Effector memory CD8-positive, alpha-beta T cell (primary cell): ENCODE measurements at regions not wholly inside any gene's neighbourhood (a gene's known extent, or its start where the extent isn't known, plus 50 kb on each side); places are given as distances from the start of the nearest gene placed in this dataset.

Experiments
- ATAC-seq: fragments of 150-1000 bp; cut with Tn5 transposase; replicated peaks from 2 replicates; pipeline ENCODE4 v1.10.0; 2021; ENCODE audit warnings: mild to moderate bottlenecking, moderate library complexity
- DNase-seq, 3 experiments: peaks; one replicate each; pipeline ENCODE4 v3.0.0; 2021
- H3K27ac Mint-ChIP-seq, 2 donors: one replicate each; pipeline ENCODE4 v1.8.0; 2022; ENCODE audit warnings: mild to moderate bottlenecking in 2 of 2, mixed read lengths in 2 of 2, moderate library complexity in 2 of 2
- H3K27me3 Mint-ChIP-seq, 2 donors: one replicate each; pipeline ENCODE4 v1.8.0; 2022; ENCODE audit warnings: mixed read lengths in 2 of 2
- H3K36me3 Mint-ChIP-seq: one replicate; pipeline ENCODE4 v1.8.0; 2022; ENCODE audit warnings: mild to moderate bottlenecking, moderate library complexity, mixed read lengths; ENCODE audit not compliant: insufficient read depth
- H3K4me1 Mint-ChIP-seq, 2 donors: one replicate each; pipeline ENCODE4 v1.8.0; 2022; ENCODE audit warnings: low read depth in 2 of 2, mixed read lengths in 2 of 2
- H3K4me3 Mint-ChIP-seq, 2 donors: one replicate each; pipeline ENCODE4 v1.8.0; 2022; ENCODE audit warnings: mild to moderate bottlenecking in 2 of 2, mixed read lengths in 2 of 2, moderate library complexity in 2 of 2
- H3K9me3 Mint-ChIP-seq, 2 donors: one replicate each; pipeline ENCODE4 v1.8.0; 2022; ENCODE audit warnings: mixed read lengths in 2 of 2

DNA sequence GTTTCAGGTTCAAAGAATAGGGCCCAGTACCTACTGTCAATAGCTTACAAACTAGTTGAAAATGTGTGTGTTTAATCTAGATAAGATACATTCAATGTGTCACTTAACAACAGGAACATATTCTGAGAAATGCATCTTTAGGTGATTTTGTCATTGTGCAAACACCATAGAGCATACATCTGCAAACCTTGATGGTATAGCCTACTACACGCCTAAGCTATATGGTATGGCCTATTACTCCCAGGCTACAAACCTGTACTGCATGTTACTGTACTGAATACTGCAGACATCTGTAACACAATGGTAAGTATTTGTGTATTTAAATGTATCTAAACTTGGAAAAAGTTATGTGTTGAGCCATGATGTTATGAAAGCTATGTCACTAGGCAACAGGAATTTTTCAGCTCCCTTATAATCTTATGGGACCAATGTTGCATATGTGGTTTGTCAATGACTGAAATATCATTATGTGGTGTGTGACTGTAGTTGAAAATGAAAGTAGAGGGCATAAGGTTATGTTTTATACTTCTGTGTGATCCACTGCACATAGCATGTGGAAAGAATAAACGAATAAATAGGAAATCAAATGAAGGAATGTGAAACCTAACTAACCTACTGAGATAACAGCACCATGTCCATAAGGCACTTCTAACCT lies 129.0 kb upstream of the CAMK1G start:
- Mint-ChIP-seq H3K4me1 (no peaks in the 10 kb centered on the region), H3K27me3 (peaks cover 57 to 61% of the 10 kb centered on the region in 2 donors), H3K9me3 (no peaks in the 10 kb centered on the region), H3K4me3 (no peak overlapping the region), H3K36me3 (no peaks in the 10 kb centered on the region), H3K27ac (no peak overlapping the region)
- ATAC-seq (no peak), DNase-seq (no peak)

DNA sequence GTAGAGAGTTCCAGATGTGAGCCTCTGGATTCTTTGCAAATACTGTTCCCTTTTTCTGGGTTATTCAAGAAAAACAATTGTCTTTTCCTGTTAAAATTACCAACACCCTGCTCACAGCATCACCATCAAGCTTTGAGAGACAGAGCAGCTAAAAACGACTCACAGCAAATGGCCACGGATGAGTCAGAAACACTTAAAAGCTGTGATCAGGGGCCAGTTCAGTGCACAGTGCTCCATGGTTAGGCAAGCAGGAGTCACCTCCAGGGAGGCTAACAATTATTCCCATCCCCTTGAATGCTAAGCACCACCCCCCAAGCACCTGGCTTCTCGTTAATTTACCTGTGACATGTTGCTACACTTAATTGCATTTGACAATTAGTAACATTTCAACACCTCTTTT lies 128.4 kb upstream of the CAMK1G start:
- no peak for ATAC-seq
- H3K27me3 Mint-ChIP-seq = peaks cover 56 to 63% of the 10 kb centered on the region in 2 donors

DNA sequence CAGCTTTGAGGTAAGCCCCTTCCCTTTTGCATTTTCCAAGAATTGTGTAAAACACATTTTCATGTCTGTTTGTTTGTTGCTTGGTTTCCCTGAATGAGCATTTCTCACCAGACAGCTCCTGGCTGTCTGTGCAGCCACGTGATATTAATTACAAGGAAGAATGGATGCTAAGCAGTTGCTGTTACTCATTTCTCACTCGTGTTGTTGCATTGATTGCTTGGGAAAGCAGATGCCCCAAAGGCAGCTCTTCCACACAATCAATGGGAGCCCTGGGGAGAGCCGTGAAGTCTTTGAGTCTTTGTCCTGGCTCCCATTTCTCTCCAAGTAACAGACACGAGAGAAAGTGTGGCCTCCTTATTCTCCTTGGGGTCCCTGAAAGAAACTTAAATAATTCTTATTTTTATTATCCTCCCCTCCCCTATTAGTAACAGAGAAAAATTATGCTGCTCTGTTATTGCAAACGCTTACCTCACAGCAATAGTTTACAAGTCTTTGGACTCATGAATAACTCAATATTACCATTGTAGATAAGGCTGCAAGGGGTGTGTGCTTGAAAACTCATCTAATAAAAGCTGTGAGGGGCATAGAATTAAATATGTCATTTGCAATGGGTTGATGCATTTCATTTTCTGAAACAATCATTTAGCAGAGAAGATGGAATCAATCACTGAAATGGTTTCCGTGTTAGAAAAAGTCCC lies 127.7 kb upstream of the CAMK1G start:
- H3K27ac Mint-ChIP-seq = no peak overlapping the region
- DNase-seq = no peak
- no peaks in the 10 kb centered on the region for H3K9me3 Mint-ChIP-seq
- no peak overlapping the region for H3K4me3 Mint-ChIP-seq
- peaks cover 56 to 63% of the 10 kb centered on the region in 2 donors for H3K27me3 Mint-ChIP-seq
- H3K4me1 Mint-ChIP-seq = no peaks in the 10 kb centered on the region
- no peaks in the 10 kb centered on the region for H3K36me3 Mint-ChIP-seq
- ATAC-seq = no peak

More for the DNA sequence above, 128.4 kb upstream of the CAMK1G start:
- H3K36me3 Mint-ChIP-seq = no peaks in the 10 kb centered on the region
- no peak for DNase-seq
- H3K4me1 Mint-ChIP-seq = no peaks in the 10 kb centered on the region
- H3K4me3 Mint-ChIP-seq = no peak overlapping the region
- H3K9me3 Mint-ChIP-seq = no peaks in the 10 kb centered on the region
- H3K27ac Mint-ChIP-seq = no peak overlapping the region

DNA sequence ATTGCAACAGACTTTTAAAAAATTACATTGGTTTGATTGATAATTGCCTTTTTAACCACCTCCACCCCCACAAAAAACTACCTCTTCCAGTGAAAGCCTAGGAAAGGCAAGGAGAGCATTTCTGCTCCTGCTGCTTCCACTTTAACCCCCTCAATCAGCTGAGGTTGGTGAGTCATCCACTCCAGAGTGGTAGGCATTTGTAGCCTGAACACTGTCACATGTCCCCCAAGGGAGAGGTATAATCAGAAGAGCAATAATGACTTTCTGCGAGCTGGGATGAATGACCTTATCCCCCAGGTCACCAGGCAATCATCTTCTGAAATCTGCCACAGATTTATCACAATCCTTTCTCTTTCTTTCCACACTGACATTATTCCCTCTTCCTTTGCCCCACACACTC lies 126.6 kb upstream of the CAMK1G start:
- no peaks in the 10 kb centered on the region for H3K4me1 Mint-ChIP-seq
- H3K4me3 Mint-ChIP-seq = no peak overlapping the region
- H3K36me3 Mint-ChIP-seq = no peaks in the 10 kb centered on the region
- no peak overlapping the region for H3K27ac Mint-ChIP-seq
- H3K27me3 Mint-ChIP-seq = peaks cover 46 to 58% of the 10 kb centered on the region in 2 donors
- no peak for ATAC-seq
- peaks cover 0 to under 1% of the 10 kb centered on the region in 2 donors for H3K9me3 Mint-ChIP-seq
- no peak for DNase-seq

DNA sequence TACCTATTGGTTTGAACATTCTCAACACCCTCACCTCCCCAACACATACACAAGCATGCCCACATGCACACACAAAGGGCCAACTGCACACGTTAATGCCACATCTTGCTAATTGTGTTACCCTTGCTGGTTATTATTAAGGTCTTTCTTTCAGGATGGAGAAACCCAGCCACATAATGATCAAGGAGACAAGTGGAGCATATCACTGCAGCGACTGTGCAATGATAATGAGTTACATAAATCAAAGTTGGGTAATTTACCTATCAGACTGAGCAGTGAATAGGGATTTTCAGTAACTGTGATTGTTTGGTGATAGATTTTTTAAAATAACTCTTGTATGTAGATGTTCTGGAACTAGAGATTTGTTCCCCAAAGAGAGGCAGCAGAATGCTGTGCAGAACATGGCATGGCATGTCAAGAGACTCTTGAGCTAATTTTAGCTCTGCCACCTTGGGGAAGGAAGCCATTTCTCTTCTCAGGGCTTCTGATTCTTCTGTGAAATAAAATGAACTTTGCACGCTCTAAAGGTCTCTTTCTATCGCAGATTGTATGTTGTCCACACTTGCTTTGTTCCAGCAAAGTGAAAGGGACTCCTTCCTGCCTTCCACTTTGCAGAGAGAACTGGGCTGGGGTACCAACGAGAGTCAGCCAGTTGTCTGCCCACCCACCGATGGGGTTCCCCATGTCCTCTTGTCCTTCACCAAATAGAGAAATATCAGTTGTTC lies 126.0 kb upstream of the CAMK1G start:
- Mint-ChIP-seq H3K27me3 (peaks cover 40 to 54% of the 10 kb centered on the region in 2 donors), H3K9me3 (peaks cover 0 to 2% of the 10 kb centered on the region in 2 donors)

DNA sequence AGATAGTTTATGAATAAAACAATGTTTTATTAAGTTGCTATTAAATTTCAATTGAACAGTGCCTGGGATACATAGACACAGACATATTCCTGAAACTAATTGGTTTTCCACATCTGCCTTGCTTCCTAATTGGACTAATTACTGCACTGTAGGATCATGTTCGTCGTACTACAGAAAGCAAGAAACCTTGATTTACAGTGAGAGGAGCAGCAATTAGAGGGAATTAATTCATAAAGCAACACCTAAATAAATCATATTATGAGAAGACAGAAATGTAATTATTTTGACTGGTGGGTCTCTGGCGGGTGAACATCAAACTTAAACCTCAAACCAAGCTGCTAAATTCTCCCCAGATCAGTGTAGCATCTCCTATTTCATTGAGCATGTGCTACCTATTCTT lies 124.6 kb upstream of the CAMK1G start:
- Mint-ChIP-seq H3K4me1 (no peaks in the 10 kb centered on the region), H3K27me3 (peaks cover 35 to 45% of the 10 kb centered on the region in 2 donors), H3K4me3 (no peak overlapping the region), H3K27ac (no peak overlapping the region), H3K36me3 (no peaks in the 10 kb centered on the region), H3K9me3 (peaks cover 0 to 2% of the 10 kb centered on the region in 2 donors)
- ATAC-seq (no peak), DNase-seq (no peak)

More for the DNA sequence above, 126.0 kb upstream of the CAMK1G start:
- Mint-ChIP-seq H3K4me1 (no peaks in the 10 kb centered on the region), H3K36me3 (no peaks in the 10 kb centered on the region), H3K27ac (no peak overlapping the region), H3K4me3 (no peak overlapping the region)
- DNase-seq (no peak), ATAC-seq (no peak)

DNA sequence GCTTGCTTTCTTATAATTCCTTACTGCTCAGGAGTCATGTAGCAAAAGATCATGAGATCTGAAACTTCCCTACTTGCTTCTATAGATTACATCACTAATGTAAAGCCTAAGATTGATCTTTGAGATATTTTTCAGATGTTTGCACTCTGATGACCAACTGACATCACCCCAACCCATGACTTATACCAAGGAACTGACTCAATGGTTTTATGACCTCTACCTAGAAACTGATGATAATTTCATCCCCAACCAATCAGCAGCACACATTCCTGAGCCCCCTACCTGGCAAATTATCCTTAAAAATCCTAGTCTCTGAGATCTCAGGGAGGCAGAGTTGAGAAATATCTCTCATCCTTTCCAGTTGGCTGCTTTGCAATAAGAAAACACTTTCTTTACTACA lies 122.3 kb upstream of the CAMK1G start:
- no peak for ATAC-seq
- H3K4me1 Mint-ChIP-seq = no peaks in the 10 kb centered on the region
- H3K27ac Mint-ChIP-seq = no peak overlapping the region
- no peak for DNase-seq
- no peak overlapping the region for H3K4me3 Mint-ChIP-seq
- peaks cover 0 to 2% of the 10 kb centered on the region in 2 donors for H3K9me3 Mint-ChIP-seq
- H3K36me3 Mint-ChIP-seq = no peaks in the 10 kb centered on the region
- peaks cover 43% of the 10 kb centered on the region in 2 donors for H3K27me3 Mint-ChIP-seq

DNA sequence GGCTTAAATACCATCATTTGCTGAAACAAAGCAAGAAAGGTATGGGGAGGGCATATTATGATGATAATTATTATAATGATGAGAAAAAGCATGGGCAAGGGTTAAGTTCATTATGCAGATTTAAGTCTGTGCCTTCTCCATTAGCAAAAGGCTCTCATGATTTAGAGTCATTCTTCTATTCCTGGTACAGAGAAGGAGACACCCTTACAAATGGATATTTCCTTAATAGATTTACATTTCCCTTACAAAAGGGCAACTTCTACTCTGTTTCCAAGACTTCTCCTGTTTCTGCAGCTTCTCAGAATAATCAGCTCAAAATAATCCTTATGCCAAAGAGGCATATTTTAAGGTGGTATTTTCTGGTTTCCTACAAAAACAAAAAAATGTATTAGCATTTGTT lies 121.1 kb upstream of the CAMK1G start:
- H3K27me3 Mint-ChIP-seq = peaks cover 36 to 43% of the 10 kb centered on the region in 2 donors
- no peak overlapping the region for H3K4me3 Mint-ChIP-seq
- no peaks in the 10 kb centered on the region for H3K4me1 Mint-ChIP-seq
- no peaks in the 10 kb centered on the region for H3K36me3 Mint-ChIP-seq
- H3K9me3 Mint-ChIP-seq = peaks cover 0 to 2% of the 10 kb centered on the region in 2 donors
- ATAC-seq = no peak
- H3K27ac Mint-ChIP-seq = no peak overlapping the region
- no peak for DNase-seq

DNA sequence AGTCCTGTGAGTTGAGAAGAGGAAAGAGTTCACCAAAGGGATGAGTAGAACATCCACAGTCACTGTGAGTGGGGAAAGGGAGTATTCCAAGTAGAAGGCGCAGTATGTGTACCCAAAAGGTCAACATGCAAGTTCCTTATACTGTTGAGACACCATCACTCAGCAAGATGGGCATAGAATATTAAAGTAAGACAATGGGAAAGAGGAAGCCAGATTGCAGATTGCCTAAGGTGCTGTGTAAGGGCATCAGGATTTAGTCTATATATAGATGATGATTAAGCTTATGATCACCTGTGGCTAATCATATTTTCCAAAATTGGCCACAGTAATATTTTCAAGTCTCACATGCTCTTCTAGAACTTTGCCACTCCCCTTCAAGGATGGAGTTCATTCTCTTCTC lies 120.1 kb upstream of the CAMK1G start:
- peaks cover 0 to 2% of the 10 kb centered on the region in 2 donors for H3K9me3 Mint-ChIP-seq
- H3K27me3 Mint-ChIP-seq = peaks cover 28 to 35% of the 10 kb centered on the region in 2 donors
- no peaks in the 10 kb centered on the region for H3K36me3 Mint-ChIP-seq
- no peak overlapping the region for H3K27ac Mint-ChIP-seq
- DNase-seq = no peak
- H3K4me1 Mint-ChIP-seq = no peaks in the 10 kb centered on the region
- H3K4me3 Mint-ChIP-seq = no peak overlapping the region
- ATAC-seq = no peak

DNA sequence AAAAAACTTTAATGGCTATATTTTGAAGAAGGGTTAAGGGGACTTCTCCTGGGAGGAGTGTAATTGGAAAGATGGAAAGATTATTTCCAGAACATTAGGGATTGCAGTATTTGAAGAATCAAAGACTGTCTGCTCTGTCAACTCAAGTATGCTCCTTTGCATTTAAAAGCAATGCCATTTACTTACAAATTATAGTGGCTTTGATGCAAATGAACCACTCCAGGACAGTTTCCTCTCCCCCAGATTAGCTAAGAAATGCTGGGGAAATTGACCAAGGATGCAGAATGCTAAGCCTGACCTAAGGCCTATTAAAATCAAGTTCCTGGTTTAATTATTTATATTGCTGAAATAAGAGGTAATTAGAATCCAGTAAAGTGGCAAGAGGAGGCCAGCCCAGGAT lies 110.5 kb upstream of the CAMK1G start:
- peaks cover 0 to 3% of the 10 kb centered on the region in 2 donors for H3K9me3 Mint-ChIP-seq
- H3K4me3 Mint-ChIP-seq = no peak overlapping the region
- H3K4me1 Mint-ChIP-seq = no peaks in the 10 kb centered on the region
- no peaks in the 10 kb centered on the region for H3K36me3 Mint-ChIP-seq
- ATAC-seq = no peak
- H3K27ac Mint-ChIP-seq = no peak overlapping the region
- no peak for DNase-seq
- H3K27me3 Mint-ChIP-seq = peaks cover 16 to 24% of the 10 kb centered on the region in 2 donors

DNA sequence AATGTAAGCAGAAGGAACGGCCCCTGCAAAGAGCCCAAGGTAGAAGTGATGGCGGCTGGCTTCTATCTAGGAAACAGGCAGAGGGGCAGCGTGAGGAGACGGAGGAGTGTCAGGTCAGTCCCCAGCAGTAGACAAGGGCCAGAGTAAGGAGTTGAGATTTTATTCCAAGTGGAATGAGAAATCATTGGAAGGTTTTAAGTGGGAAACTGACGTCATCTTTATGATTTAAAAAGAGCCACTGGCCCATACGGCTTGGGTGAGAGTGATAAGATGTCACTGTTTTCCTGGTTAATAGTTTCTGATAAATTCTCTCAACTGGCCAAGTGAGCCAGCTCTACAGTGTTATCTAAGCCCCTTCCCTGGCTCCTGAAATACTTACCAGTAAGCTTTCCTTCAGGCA lies 103.2 kb upstream of the CAMK1G start:
- no peaks in the 10 kb centered on the region for H3K36me3 Mint-ChIP-seq
- H3K9me3 Mint-ChIP-seq = no peaks in the 10 kb centered on the region
- ATAC-seq = no peak

DNA sequence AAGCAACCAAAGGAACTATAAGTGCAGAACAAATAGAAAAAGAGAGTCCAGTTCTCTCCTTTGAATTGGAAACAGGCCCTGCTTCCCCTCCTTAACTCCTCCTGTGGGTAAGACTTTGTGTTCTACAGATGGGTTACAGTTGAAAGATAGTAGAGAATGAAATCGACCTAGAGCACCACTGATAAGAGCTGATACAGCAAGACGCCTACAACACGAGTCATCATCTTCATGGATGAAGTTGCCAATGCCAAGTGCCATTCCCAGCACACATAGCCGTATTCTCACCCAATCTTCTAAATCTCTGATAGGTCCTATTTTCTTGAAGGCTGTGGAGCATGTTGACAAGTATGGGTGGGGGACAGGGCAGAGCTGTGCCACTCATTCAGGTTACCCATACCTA lies 99.8 kb upstream of the CAMK1G start:
- no peak for ATAC-seq
- Mint-ChIP-seq H3K27me3 (peaks cover 9% of the 10 kb centered on the region in 2 donors), H3K4me3 (no peak overlapping the region), H3K9me3 (no peaks in the 10 kb centered on the region), H3K36me3 (no peaks in the 10 kb centered on the region), H3K4me1 (peaks cover 0 to 2% of the 10 kb centered on the region in 2 donors), H3K27ac (no peak overlapping the region)
- no peak for DNase-seq

More for the DNA sequence above, 103.2 kb upstream of the CAMK1G start:
- no peak for DNase-seq
- no peaks in the 10 kb centered on the region for H3K4me1 Mint-ChIP-seq
- no peak overlapping the region for H3K27ac Mint-ChIP-seq
- peaks cover 8 to 16% of the 10 kb centered on the region in 2 donors for H3K27me3 Mint-ChIP-seq
- no peak overlapping the region for H3K4me3 Mint-ChIP-seq

DNA sequence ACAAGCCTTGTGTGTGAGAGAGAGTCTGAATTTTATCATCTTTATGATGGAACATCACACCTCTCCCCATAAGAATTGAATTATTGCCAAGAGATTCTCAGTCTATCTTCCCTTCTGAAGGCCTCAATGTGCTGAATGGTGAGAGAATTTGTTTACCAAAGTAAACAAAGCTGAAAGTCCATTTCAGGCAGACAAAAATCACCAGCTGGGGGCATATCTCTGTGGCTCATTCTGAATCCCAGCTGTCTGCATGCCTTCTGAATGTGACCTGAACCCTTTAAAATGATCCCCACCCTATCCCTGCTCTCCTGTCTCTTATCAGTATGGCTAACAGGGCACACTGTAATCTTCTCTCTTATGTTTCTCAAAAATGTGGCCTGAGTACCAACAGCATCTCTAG lies 99.1 kb upstream of the CAMK1G start:
- peaks cover 0 to 2% of the 10 kb centered on the region in 2 donors for H3K4me1 Mint-ChIP-seq
- no peak overlapping the region for H3K4me3 Mint-ChIP-seq
- no peak overlapping the region for H3K27ac Mint-ChIP-seq
- DNase-seq (no peak), ATAC-seq (no peak)
- H3K9me3 Mint-ChIP-seq = no peaks in the 10 kb centered on the region
- H3K27me3 Mint-ChIP-seq = peaks cover 6 to 9% of the 10 kb centered on the region in 2 donors
- no peaks in the 10 kb centered on the region for H3K36me3 Mint-ChIP-seq
